Caco-2 (cell line): ENCODE measurements at regions not wholly inside any gene's neighbourhood (a gene's known extent, or its start where the extent isn't known, plus 50 kb on each side); places are given as distances from the start of the nearest gene placed in this dataset.

Experiments
- BruUV-seq: library from RNA; stranded (reverse); fragments of 400-500 nt; replicated peaks from 2 replicates; lab custom pipeline; 2021; lab: Mats Ljungman, UMichigan
- CTCF ChIA-PET: fragments of 300-600 bp; sonication (Branson Sonifier 250); formaldehyde crosslinking; loops from one replicate; lab custom pipeline; 2022; ENCODE audit warnings: antibody characterized with exemption; lab: Charles Lee
- POLR2A ChIA-PET: fragments of 300-600 bp; sonication (Branson Sonifier 250); formaldehyde crosslinking; loops from one replicate; lab custom pipeline; 2022; ENCODE audit warnings: antibody characterized with exemption; lab: Charles Lee
- DNase-seq, 2 experiments: peaks; one replicate each; pipeline versions ENCODE4 v3.0.0 to v3.0.0-alpha.2; 2020 to 2022
- H3K27me3 ChIP-seq: replicated peaks from 2 replicates; pipeline ENCODE4 v1.6.0; 2011; ENCODE audit warnings: low read length; ENCODE audit not compliant: control insufficient read depth, insufficient read depth
- H3K36me3 ChIP-seq: 2 replicates; pipeline ENCODE4 v1.5.1; 2011; ENCODE audit warnings: low read length; ENCODE audit not compliant: control insufficient read depth, insufficient read depth
- H3K4me1 ChIP-seq: fragments of 250-450 bp; sonication (Bioruptor Pico); 2 replicates; pipeline ENCODE4 v1.5.1; 2020; ENCODE audit warnings: mild to moderate bottlenecking
- H3K4me3 ChIP-seq: 2 replicates; pipeline ENCODE4 v1.5.1; 2011; ENCODE audit warnings: low read depth, mild to moderate bottlenecking, control low read depth, low read length
- H3K9me3 ChIP-seq: fragments of 250-450 bp; sonication (Bioruptor Pico); 2 replicates; pipeline ENCODE4 v1.5.1; 2020; ENCODE audit warnings: mild to moderate bottlenecking, moderate library complexity
- H3K27ac Mint-ChIP-seq: one replicate; pipeline ENCODE4 v1.8.0; 2022; ENCODE audit warnings: mixed read lengths; ENCODE audit not compliant: unreplicated experiment
- H3K27me3 Mint-ChIP-seq: one replicate; pipeline ENCODE4 v1.8.0; 2022; ENCODE audit warnings: mixed read lengths; ENCODE audit not compliant: insufficient read depth, unreplicated experiment
- H3K36me3 Mint-ChIP-seq: one replicate; pipeline ENCODE4 v1.8.0; 2022; ENCODE audit warnings: mild to moderate bottlenecking, mixed read lengths; ENCODE audit not compliant: insufficient read depth, unreplicated experiment
- H3K4me1 Mint-ChIP-seq: one replicate; pipeline ENCODE4 v1.8.0; 2022; ENCODE audit warnings: low read depth, mixed read lengths; ENCODE audit not compliant: unreplicated experiment
- H3K4me3 Mint-ChIP-seq: one replicate; pipeline ENCODE4 v1.8.0; 2022; ENCODE audit warnings: mild to moderate bottlenecking, moderate library complexity, mixed read lengths; ENCODE audit not compliant: unreplicated experiment
- H3K9me3 Mint-ChIP-seq: one replicate; pipeline ENCODE4 v1.8.0; 2022; ENCODE audit warnings: mixed read lengths; ENCODE audit not compliant: unreplicated experiment
- intact Hi-C: fragments of 100-400 bp; cut with micrococcal nuclease; formaldehyde crosslinking; loops from one replicate; pipeline ENCODE4 v1.10.0; 2022; ENCODE audit not compliant: unreplicated experiment
- TF ChIP-seq, protein P1 (sequence below), 2 experiments: fragments of 200-600 bp in 1 of 2; IDR thresholded peaks; 1 replicate in 1 of 2; 2 replicates in 1 of 2; pipeline versions ENCODE4 v1.5.1 to v1.8.0; 2011 to 2022; ENCODE audit warnings: antibody characterized with exemption in 1 of 2, control low read depth in 1 of 2, inconsistent platforms in 1 of 2, low read depth in 1 of 2, low read length in 1 of 2, mild to moderate bottlenecking in 1 of 2, moderate library complexity in 1 of 2; ENCODE audit not compliant: insufficient read depth in 1 of 2, severe bottlenecking in 1 of 2, unreplicated experiment in 1 of 2

DNA sequence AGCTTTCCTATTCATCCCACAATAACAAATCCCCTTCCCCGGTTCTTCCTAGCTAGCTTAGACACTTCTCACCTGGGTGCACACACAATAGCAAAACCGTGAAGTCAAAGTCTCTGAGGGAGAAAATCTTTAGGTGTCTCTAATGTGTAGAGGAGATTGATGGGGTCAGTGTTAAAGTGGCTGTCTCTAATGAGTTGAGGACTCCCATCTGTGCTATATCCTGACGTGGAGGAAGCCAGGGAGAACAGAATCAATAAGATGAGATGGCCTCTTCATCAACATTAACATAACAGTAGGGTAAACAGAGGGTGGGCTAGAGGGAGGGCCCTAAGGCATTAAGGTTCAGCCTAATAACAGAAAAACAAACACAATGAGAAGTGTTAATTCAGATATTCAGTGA, 120.4 kb downstream of the SLC5A7 start:
- H3K4me3 ChIP-seq: no peak overlapping the region
- POLR2A ChIA-PET: no interaction called here
- no peaks in the 10 kb centered on the region for H3K36me3 Mint-ChIP-seq
- DNase-seq: no peak
- H3K4me3 Mint-ChIP-seq: no peak overlapping the region
- no TSS peak for BruUV-seq
- H3K27me3 ChIP-seq: no peaks in the 10 kb centered on the region
- H3K27ac Mint-ChIP-seq: no peak overlapping the region
- no peaks in the 10 kb centered on the region for H3K36me3 ChIP-seq
- H3K9me3 Mint-ChIP-seq: no peaks in the 10 kb centered on the region
- no peaks in the 10 kb centered on the region for H3K4me1 ChIP-seq
- intact Hi-C loops: no loop called here
- no peaks in the 10 kb centered on the region for H3K4me1 Mint-ChIP-seq
- peaks cover 4% of the 10 kb centered on the region for H3K27me3 Mint-ChIP-seq
- CTCF ChIA-PET: no interaction called here
- no peaks in the 10 kb centered on the region for H3K9me3 ChIP-seq
- TF ChIP-seq, protein P1, sequence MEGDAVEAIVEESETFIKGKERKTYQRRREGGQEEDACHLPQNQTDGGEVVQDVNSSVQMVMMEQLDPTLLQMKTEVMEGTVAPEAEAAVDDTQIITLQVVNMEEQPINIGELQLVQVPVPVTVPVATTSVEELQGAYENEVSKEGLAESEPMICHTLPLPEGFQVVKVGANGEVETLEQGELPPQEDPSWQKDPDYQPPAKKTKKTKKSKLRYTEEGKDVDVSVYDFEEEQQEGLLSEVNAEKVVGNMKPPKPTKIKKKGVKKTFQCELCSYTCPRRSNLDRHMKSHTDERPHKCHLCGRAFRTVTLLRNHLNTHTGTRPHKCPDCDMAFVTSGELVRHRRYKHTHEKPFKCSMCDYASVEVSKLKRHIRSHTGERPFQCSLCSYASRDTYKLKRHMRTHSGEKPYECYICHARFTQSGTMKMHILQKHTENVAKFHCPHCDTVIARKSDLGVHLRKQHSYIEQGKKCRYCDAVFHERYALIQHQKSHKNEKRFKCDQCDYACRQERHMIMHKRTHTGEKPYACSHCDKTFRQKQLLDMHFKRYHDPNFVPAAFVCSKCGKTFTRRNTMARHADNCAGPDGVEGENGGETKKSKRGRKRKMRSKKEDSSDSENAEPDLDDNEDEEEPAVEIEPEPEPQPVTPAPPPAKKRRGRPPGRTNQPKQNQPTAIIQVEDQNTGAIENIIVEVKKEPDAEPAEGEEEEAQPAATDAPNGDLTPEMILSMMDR (IDR thresholded peaks at IDR 0.05; ENCODE audit: insufficient read depth in 1 of 2, low read depth in 1 of 2, low read length in 1 of 2, severe bottlenecking in 1 of 2, unreplicated experiment in 1 of 2): no peak

GRCh38 chr2:108111936-108112335, 125.6 kb downstream of the SLC5A7 start:
- no peaks in the 10 kb centered on the region for H3K4me1 ChIP-seq
- intact Hi-C loops: no loop called here
- POLR2A ChIA-PET: no interaction called here
- no peaks in the 10 kb centered on the region for H3K27me3 ChIP-seq
- H3K27ac Mint-ChIP-seq: no peak overlapping the region
- BruUV-seq: no TSS peak
- no peaks in the 10 kb centered on the region for H3K27me3 Mint-ChIP-seq
- H3K9me3 ChIP-seq: no peaks in the 10 kb centered on the region
- H3K9me3 Mint-ChIP-seq: no peaks in the 10 kb centered on the region
- no peak overlapping the region for H3K4me3 ChIP-seq
- DNase-seq: no peak
- H3K4me3 Mint-ChIP-seq: no peak overlapping the region
- CTCF ChIA-PET: no interaction called here
- H3K36me3 ChIP-seq: no peaks in the 10 kb centered on the region
- TF ChIP-seq, protein P1 (IDR thresholded peaks at IDR 0.05; ENCODE audit: insufficient read depth in 1 of 2, low read depth in 1 of 2, low read length in 1 of 2, severe bottlenecking in 1 of 2, unreplicated experiment in 1 of 2): no peak
- H3K36me3 Mint-ChIP-seq: no peaks in the 10 kb centered on the region
- no peaks in the 10 kb centered on the region for H3K4me1 Mint-ChIP-seq

DNA sequence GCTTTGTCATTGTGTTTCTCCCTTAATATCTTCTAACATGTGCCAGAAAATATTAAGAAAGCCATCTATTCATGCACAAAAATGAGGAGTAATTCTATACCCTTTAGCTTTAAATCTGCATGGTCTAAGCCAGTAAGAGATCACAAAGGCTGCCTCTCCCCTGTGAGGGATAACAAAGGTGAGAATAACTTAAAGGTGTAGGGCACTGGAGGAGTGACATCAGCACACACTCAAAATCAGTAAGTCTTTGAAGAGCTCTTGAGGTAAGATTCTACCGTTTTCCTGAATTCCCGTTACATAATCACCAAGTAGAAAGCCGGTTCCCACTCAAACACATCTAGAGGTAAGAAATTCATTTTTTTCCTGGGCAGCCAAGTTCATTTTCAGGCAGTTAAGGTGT, 123.9 kb upstream of the SULT1C3 start:
- H3K4me1 ChIP-seq: no peaks in the 10 kb centered on the region
- no peaks in the 10 kb centered on the region for H3K9me3 ChIP-seq
- no peaks in the 10 kb centered on the region for H3K27me3 ChIP-seq
- DNase-seq: no peak
- Mint-ChIP-seq H3K9me3 (no peaks in the 10 kb centered on the region), H3K4me3 (no peak overlapping the region), H3K4me1 (no peaks in the 10 kb centered on the region), H3K27me3 (no peaks in the 10 kb centered on the region), H3K27ac (no peak overlapping the region), H3K36me3 (no peaks in the 10 kb centered on the region)
- ChIA-PET CTCF (interaction anchor here (0.6 kb wide), 1 partner anchor 15 kb away, joined by 3 read pairs; no protein-coding TSS in a partner anchor), POLR2A (no interaction called here)
- TF ChIP-seq, protein P1 (IDR thresholded peaks at IDR 0.05; ENCODE audit: insufficient read depth in 1 of 2, low read depth in 1 of 2, low read length in 1 of 2, severe bottlenecking in 1 of 2, unreplicated experiment in 1 of 2): no peak
- no TSS peak for BruUV-seq
- no peak overlapping the region for H3K4me3 ChIP-seq
- intact Hi-C loops: no loop called here
- H3K36me3 ChIP-seq: no peaks in the 10 kb centered on the region
